Osteocyte (in vitro differentiated cells): ENCODE measurements at regions not wholly inside any gene's neighbourhood (a gene's known extent, or its start where the extent isn't known, plus 50 kb on each side); places are given as distances from the start of the nearest gene placed in this dataset.

ENCODE experiments used
- DNase-seq: peaks from one replicate; pipeline ENCODE4 v3.0.0; 2021; ENCODE audit warnings: mixed read lengths; ENCODE audit not compliant: unreplicated experiment; ENCODE audit errors: extremely low spot score
- H3K27ac Mint-ChIP-seq: one replicate; pipeline ENCODE4 v1.8.0; 2021; ENCODE audit warnings: mild to moderate bottlenecking, mixed read lengths; ENCODE audit not compliant: unreplicated experiment
- H3K27me3 Mint-ChIP-seq: one replicate; pipeline ENCODE4 v1.8.0; 2021; ENCODE audit warnings: mixed read lengths; ENCODE audit not compliant: unreplicated experiment
- H3K36me3 Mint-ChIP-seq: one replicate; pipeline ENCODE4 v1.8.0; 2021; ENCODE audit warnings: mixed read lengths; ENCODE audit not compliant: unreplicated experiment
- H3K4me1 Mint-ChIP-seq: one replicate; pipeline ENCODE4 v1.8.0; 2021; ENCODE audit warnings: mixed read lengths; ENCODE audit not compliant: unreplicated experiment
- H3K4me3 Mint-ChIP-seq: one replicate; pipeline ENCODE4 v1.8.0; 2021; ENCODE audit warnings: mild to moderate bottlenecking, moderate library complexity, mixed read lengths; ENCODE audit not compliant: unreplicated experiment
- H3K9me3 Mint-ChIP-seq: one replicate; pipeline ENCODE4 v1.8.0; 2021; ENCODE audit warnings: mixed read lengths; ENCODE audit not compliant: unreplicated experiment
- TF ChIP-seq, protein P1 (sequence below): fragments of 200-600 bp; sonication (generic); IDR thresholded peaks from 2 replicates; pipeline ENCODE4 v1.5.0; 2021; ENCODE audit warnings: antibody characterized with exemption, mild to moderate bottlenecking, moderate library complexity

DNA sequence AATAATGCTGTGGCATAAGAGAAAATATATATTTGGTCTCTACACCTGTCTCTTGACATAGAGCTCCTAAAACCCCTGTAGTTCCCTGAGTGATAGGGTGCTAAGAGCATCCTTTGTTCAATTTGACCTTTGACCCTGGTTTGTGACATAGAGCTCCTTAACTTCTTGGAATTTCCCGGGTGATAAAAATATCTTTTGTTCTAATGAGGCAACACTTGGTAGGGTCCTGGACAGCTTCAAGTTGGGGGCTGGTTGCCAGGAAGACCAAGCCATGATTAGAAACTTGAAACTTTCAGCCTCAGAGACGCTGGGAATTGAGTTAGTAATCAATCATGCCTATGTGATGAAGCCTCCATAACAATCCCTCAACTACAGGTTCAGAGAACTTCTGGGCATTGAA, 105.4 kb downstream of the CASP12 start:
- Mint-ChIP-seq H3K4me1 (no peaks in the 10 kb centered on the region), H3K27me3 (no peaks in the 10 kb centered on the region), H3K9me3 (peaks cover 4% of the 10 kb centered on the region), H3K36me3 (no peaks in the 10 kb centered on the region), H3K27ac (no peak overlapping the region), H3K4me3 (no peak overlapping the region)
- TF ChIP-seq, protein P1, sequence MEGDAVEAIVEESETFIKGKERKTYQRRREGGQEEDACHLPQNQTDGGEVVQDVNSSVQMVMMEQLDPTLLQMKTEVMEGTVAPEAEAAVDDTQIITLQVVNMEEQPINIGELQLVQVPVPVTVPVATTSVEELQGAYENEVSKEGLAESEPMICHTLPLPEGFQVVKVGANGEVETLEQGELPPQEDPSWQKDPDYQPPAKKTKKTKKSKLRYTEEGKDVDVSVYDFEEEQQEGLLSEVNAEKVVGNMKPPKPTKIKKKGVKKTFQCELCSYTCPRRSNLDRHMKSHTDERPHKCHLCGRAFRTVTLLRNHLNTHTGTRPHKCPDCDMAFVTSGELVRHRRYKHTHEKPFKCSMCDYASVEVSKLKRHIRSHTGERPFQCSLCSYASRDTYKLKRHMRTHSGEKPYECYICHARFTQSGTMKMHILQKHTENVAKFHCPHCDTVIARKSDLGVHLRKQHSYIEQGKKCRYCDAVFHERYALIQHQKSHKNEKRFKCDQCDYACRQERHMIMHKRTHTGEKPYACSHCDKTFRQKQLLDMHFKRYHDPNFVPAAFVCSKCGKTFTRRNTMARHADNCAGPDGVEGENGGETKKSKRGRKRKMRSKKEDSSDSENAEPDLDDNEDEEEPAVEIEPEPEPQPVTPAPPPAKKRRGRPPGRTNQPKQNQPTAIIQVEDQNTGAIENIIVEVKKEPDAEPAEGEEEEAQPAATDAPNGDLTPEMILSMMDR: no peak
- DNase-seq: no peak

DNA sequence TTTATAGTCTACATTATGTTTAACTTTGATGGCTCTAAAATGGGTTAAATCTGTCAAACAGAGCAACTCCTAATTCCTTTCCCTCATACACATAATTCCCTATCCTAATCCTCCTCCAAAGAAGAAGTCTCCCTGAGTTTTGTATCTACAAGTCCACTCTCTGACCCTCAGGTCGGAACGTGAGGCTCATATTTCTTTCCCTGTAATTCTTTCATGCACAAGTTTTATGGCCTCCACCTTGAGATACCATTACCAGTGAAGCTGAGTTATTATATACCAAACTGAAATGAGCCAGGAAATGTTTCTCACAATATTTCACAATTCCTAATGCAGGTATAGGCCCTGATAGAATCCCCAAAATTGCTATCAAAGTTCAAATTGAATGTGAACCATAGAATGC, 106.4 kb downstream of the CASP12 start:
- Mint-ChIP-seq H3K27me3 (no peaks in the 10 kb centered on the region), H3K27ac (no peak overlapping the region), H3K4me3 (no peak overlapping the region), H3K9me3 (peaks cover 4% of the 10 kb centered on the region), H3K36me3 (no peaks in the 10 kb centered on the region), H3K4me1 (no peaks in the 10 kb centered on the region)
- DNase-seq: no peak
- TF ChIP-seq, protein P1: no peak

GRCh38 chr11:104784684-104785460, 113.4 kb downstream of the CASP12 start:
- Mint-ChIP-seq H3K4me1 (no peaks in the 10 kb centered on the region), H3K9me3 (no peaks in the 10 kb centered on the region), H3K27ac (no peak overlapping the region), H3K36me3 (no peaks in the 10 kb centered on the region), H3K27me3 (no peaks in the 10 kb centered on the region), H3K4me3 (no peak overlapping the region)
- no peak for DNase-seq
- TF ChIP-seq, protein P1: no peak

DNA sequence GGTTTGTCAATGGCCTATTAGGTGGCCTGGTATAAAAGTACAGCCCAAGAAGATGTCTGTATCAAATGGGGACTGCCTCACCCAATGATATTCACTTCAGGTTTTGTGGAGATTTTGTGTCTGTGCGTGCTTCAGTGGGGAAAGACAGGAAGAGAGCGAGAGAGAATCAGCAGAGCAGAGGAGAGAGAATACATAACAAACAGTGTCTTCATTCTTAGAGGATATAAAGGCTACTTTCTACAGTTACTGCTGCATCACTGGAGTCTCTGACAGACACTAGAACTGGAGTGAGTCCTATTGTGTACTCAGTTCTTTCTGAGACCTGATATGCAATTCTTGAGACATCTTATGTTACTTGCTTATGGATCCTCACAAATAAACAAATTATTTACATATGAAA, 115.0 kb downstream of the CASP12 start:
- no peak overlapping the region for H3K27ac Mint-ChIP-seq
- H3K4me3 Mint-ChIP-seq: no peak overlapping the region
- TF ChIP-seq, protein P1: no peak
- no peaks in the 10 kb centered on the region for H3K27me3 Mint-ChIP-seq
- DNase-seq: no peak
- H3K9me3 Mint-ChIP-seq: no peaks in the 10 kb centered on the region
- no peaks in the 10 kb centered on the region for H3K4me1 Mint-ChIP-seq
- no peaks in the 10 kb centered on the region for H3K36me3 Mint-ChIP-seq

GRCh38 chr11:104782377-104782754, 115.9 kb downstream of the CASP12 start:
- Mint-ChIP-seq H3K9me3 (no peaks in the 10 kb centered on the region), H3K36me3 (no peaks in the 10 kb centered on the region), H3K27ac (no peak overlapping the region), H3K4me1 (no peaks in the 10 kb centered on the region), H3K4me3 (no peak overlapping the region), H3K27me3 (no peaks in the 10 kb centered on the region)
- no peak for DNase-seq
- TF ChIP-seq, protein P1: no peak
